HEK293 (cell line): ENCODE measurements at regions not wholly inside any gene's neighbourhood (a gene's known extent, or its start where the extent isn't known, plus 50 kb on each side); places are given as distances from the start of the nearest gene placed in this dataset.

ENCODE experiments used
- GLI2 ChIP-seq: fragments of 450-650 bp; formaldehyde crosslinking; IDR thresholded peaks from 2 replicates; pipeline ENCODE4; 2017; ENCODE audit warnings: missing biosample characterization, missing genetic modification characterization, low read depth, borderline replicate concordance
- HOXA7 ChIP-seq: sonication (generic); formaldehyde crosslinking; IDR thresholded peaks from 2 replicates; pipeline ENCODE4 v1.8.1; 2022; ENCODE audit warnings: missing genetic modification reagents, borderline replicate concordance
- KLF1 ChIP-seq: fragments of 450-650 bp; formaldehyde crosslinking; IDR thresholded peaks from 2 replicates; pipeline ENCODE4 v1.5.1; 2016; ENCODE audit warnings: missing biosample characterization, missing genetic modification characterization
- KLF17 ChIP-seq: fragments of 450-650 bp; formaldehyde crosslinking; IDR thresholded peaks from 2 replicates; pipeline ENCODE4 v1.5.1; 2016; ENCODE audit warnings: missing biosample characterization, missing genetic modification characterization
- SALL2 ChIP-seq: fragments of 450-650 bp; formaldehyde crosslinking; IDR thresholded peaks from 2 replicates; pipeline ENCODE4 v1.5.0; 2017; ENCODE audit warnings: missing biosample characterization, mild to moderate bottlenecking, missing genetic modification characterization, borderline replicate concordance
- YY2 ChIP-seq: fragments of 450-650 bp; formaldehyde crosslinking; IDR thresholded peaks from 2 replicates; pipeline ENCODE4 v1.5.1; 2016; ENCODE audit warnings: missing biosample characterization, missing genetic modification characterization
- ZBTB8A ChIP-seq: fragments of 450-650 bp; formaldehyde crosslinking; IDR thresholded peaks from 2 replicates; pipeline ENCODE4 v1.5.1; 2016; ENCODE audit warnings: missing biosample characterization, missing genetic modification characterization
- ZNF184 ChIP-seq: fragments of 450-650 bp; IDR thresholded peaks from 2 replicates; pipeline ENCODE4 v1.5.1; 2018; ENCODE audit warnings: missing biosample characterization, mild to moderate bottlenecking, missing genetic modification characterization
- ZNF24 ChIP-seq: fragments of 450-650 bp; formaldehyde crosslinking; IDR thresholded peaks from 2 replicates; pipeline ENCODE4 v1.5.1; 2016; ENCODE audit warnings: missing biosample characterization, missing genetic modification characterization
- ZNF623 ChIP-seq: fragments of 450-650 bp; formaldehyde crosslinking; IDR thresholded peaks from 2 replicates; pipeline ENCODE4 v1.5.1; 2016; ENCODE audit warnings: missing biosample characterization, missing genetic modification characterization
- TF ChIP-seq, protein P1 (sequence below): fragments of 450-650 bp; formaldehyde crosslinking; IDR thresholded peaks from 2 replicates; pipeline ENCODE4 v1.5.1; 2016; ENCODE audit warnings: missing biosample characterization, missing genetic modification characterization
- TF ChIP-seq, protein P2 (sequence below): fragments of 450-650 bp; formaldehyde crosslinking; IDR thresholded peaks from 2 replicates; pipeline ENCODE4 v1.5.0; 2017; ENCODE audit warnings: missing biosample characterization, missing genetic modification characterization, borderline replicate concordance
- TF ChIP-seq, protein P3 (sequence below): fragments of 450-650 bp; formaldehyde crosslinking; IDR thresholded peaks from 2 replicates; pipeline ENCODE4 v1.5.1; 2016; ENCODE audit warnings: missing biosample characterization, missing genetic modification characterization

DNA sequence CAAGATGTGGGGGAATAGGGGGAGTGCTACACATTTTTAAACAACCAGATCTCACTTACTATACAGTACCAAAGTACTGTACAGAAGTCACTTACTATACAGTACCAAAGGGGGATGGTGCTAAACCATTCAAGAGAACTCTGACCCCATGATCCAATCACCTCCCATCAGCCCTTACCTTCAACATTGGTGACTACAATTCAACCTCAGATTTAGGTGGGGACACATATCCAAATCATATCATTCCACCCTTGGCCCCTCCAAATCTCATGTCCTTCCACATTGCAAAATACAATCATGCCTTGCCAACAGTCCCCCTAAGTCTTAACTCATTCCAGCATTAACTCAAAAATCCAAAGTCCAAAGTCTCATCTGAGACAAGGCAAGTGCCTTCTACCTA lies 49.9 kb upstream of the CD2AP start:
- TF ChIP-seq HOXA7 (CRISPR knock-in tag) (no peak), SALL2 (no peak), ZNF623 (tag by site-specific recombination) (no peak), ZBTB8A (tag by site-specific recombination) (no peak), YY2 (tag by site-specific recombination) (no peak), GLI2 (tag by site-specific recombination) (no peak), KLF17 (tag by site-specific recombination) (no peak), KLF1 (tag by site-specific recombination) (no peak), ZNF24 (tag by site-specific recombination) (no peak), ZNF184 (tag by site-specific recombination) (no peak)
- TF ChIP-seq, protein P1, sequence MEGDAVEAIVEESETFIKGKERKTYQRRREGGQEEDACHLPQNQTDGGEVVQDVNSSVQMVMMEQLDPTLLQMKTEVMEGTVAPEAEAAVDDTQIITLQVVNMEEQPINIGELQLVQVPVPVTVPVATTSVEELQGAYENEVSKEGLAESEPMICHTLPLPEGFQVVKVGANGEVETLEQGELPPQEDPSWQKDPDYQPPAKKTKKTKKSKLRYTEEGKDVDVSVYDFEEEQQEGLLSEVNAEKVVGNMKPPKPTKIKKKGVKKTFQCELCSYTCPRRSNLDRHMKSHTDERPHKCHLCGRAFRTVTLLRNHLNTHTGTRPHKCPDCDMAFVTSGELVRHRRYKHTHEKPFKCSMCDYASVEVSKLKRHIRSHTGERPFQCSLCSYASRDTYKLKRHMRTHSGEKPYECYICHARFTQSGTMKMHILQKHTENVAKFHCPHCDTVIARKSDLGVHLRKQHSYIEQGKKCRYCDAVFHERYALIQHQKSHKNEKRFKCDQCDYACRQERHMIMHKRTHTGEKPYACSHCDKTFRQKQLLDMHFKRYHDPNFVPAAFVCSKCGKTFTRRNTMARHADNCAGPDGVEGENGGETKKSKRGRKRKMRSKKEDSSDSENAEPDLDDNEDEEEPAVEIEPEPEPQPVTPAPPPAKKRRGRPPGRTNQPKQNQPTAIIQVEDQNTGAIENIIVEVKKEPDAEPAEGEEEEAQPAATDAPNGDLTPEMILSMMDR (tag by site-specific recombination): no peak
- TF ChIP-seq, protein P2, sequence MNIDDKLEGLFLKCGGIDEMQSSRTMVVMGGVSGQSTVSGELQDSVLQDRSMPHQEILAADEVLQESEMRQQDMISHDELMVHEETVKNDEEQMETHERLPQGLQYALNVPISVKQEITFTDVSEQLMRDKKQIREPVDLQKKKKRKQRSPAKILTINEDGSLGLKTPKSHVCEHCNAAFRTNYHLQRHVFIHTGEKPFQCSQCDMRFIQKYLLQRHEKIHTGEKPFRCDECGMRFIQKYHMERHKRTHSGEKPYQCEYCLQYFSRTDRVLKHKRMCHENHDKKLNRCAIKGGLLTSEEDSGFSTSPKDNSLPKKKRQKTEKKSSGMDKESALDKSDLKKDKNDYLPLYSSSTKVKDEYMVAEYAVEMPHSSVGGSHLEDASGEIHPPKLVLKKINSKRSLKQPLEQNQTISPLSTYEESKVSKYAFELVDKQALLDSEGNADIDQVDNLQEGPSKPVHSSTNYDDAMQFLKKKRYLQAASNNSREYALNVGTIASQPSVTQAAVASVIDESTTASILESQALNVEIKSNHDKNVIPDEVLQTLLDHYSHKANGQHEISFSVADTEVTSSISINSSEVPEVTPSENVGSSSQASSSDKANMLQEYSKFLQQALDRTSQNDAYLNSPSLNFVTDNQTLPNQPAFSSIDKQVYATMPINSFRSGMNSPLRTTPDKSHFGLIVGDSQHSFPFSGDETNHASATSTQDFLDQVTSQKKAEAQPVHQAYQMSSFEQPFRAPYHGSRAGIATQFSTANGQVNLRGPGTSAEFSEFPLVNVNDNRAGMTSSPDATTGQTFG (tag by site-specific recombination): no peak
- TF ChIP-seq, protein P3, sequence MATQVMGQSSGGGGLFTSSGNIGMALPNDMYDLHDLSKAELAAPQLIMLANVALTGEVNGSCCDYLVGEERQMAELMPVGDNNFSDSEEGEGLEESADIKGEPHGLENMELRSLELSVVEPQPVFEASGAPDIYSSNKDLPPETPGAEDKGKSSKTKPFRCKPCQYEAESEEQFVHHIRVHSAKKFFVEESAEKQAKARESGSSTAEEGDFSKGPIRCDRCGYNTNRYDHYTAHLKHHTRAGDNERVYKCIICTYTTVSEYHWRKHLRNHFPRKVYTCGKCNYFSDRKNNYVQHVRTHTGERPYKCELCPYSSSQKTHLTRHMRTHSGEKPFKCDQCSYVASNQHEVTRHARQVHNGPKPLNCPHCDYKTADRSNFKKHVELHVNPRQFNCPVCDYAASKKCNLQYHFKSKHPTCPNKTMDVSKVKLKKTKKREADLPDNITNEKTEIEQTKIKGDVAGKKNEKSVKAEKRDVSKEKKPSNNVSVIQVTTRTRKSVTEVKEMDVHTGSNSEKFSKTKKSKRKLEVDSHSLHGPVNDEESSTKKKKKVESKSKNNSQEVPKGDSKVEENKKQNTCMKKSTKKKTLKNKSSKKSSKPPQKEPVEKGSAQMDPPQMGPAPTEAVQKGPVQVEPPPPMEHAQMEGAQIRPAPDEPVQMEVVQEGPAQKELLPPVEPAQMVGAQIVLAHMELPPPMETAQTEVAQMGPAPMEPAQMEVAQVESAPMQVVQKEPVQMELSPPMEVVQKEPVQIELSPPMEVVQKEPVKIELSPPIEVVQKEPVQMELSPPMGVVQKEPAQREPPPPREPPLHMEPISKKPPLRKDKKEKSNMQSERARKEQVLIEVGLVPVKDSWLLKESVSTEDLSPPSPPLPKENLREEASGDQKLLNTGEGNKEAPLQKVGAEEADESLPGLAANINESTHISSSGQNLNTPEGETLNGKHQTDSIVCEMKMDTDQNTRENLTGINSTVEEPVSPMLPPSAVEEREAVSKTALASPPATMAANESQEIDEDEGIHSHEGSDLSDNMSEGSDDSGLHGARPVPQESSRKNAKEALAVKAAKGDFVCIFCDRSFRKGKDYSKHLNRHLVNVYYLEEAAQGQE (tag by site-specific recombination): no peak
